Memory B cell (primary cell): ENCODE measurements at regions not wholly inside any gene's neighbourhood (a gene's known extent, or its start where the extent isn't known, plus 50 kb on each side); places are given as distances from the start of the nearest gene placed in this dataset.

Experiments used
- ATAC-seq: fragments of 150-1000 bp; cut with Tn5 transposase; 2 replicates; pipeline ENCODE4 v1.10.0; 2021; ENCODE audit warnings: low read depth, mild to moderate bottlenecking, moderate library complexity
- DNase-seq, 2 donors: peaks; one replicate each; pipeline ENCODE4 v3.0.0; 2022; ENCODE audit warnings: low spot score in 2 of 2
- H3K27ac Mint-ChIP-seq: one replicate; pipeline ENCODE4 v1.8.0; 2022; ENCODE audit warnings: mild to moderate bottlenecking, moderate library complexity, mixed read lengths
- H3K27me3 Mint-ChIP-seq: one replicate; pipeline ENCODE4 v1.8.0; 2022; ENCODE audit warnings: mixed read lengths
- H3K36me3 Mint-ChIP-seq: one replicate; pipeline ENCODE4 v1.8.0; 2022; ENCODE audit warnings: mild to moderate bottlenecking, mixed read lengths
- H3K4me1 Mint-ChIP-seq: one replicate; pipeline ENCODE4 v1.8.0; 2022; ENCODE audit warnings: mixed read lengths
- H3K4me3 Mint-ChIP-seq: one replicate; pipeline ENCODE4 v1.8.0; 2022; ENCODE audit warnings: mild to moderate bottlenecking, moderate library complexity, mixed read lengths
- H3K9me3 Mint-ChIP-seq: one replicate; pipeline ENCODE4 v1.8.0; 2022; ENCODE audit warnings: mixed read lengths

GRCh38 chr14:58826845-58827686, 189.3 kb downstream of the DACT1 start:
- Mint-ChIP-seq H3K4me3 (no peak overlapping the region), H3K27ac (no peak overlapping the region)
- no peak for ATAC-seq

GRCh38 chr14:58828298-58828697, 190.5 kb downstream of the DACT1 start:
- ATAC-seq (no peak), DNase-seq (no peak)
- no peaks in the 10 kb centered on the region for H3K4me1 Mint-ChIP-seq
- no peak overlapping the region for H3K4me3 Mint-ChIP-seq
- no peak overlapping the region for H3K27ac Mint-ChIP-seq
- H3K27me3 Mint-ChIP-seq = peaks cover 4% of the 10 kb centered on the region
- peaks cover under 1% of the 10 kb centered on the region for H3K9me3 Mint-ChIP-seq
- no peaks in the 10 kb centered on the region for H3K36me3 Mint-ChIP-seq

More at GRCh38 chr14:58826845-58827686, 189.3 kb downstream of the DACT1 start:
- no peak for DNase-seq
- Mint-ChIP-seq H3K9me3 (no peaks in the 10 kb centered on the region), H3K4me1 (no peaks in the 10 kb centered on the region), H3K36me3 (no peaks in the 10 kb centered on the region), H3K27me3 (peaks cover 2% of the 10 kb centered on the region)

GRCh38 chr14:58829594-58829993, 191.8 kb downstream of the DACT1 start:
- Mint-ChIP-seq H3K9me3 (peaks cover 2% of the 10 kb centered on the region), H3K27ac (no peak overlapping the region), H3K4me1 (no peaks in the 10 kb centered on the region), H3K36me3 (peaks cover 2% of the 10 kb centered on the region), H3K4me3 (no peak overlapping the region), H3K27me3 (peaks cover 6% of the 10 kb centered on the region)
- DNase-seq (no peak), ATAC-seq (no peak)

DNA sequence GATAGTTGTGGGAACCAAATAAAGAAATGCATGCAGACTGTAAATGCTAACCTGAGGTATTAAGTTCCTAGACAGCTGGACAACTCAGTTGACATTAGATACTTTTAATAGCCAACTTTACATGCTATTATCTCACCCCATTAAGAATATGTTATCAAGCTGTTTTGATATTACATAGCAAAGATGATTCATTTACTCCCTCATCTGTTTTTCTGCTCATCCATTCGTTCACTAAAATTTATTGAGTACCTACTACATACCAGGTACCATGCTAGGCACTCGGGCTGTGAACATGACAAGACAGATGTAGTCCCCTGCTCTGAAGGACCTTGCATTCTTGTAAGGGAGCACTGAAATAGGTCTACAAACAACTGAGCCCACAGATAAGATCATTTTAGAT, 192.4 kb downstream of the DACT1 start:
- H3K9me3 Mint-ChIP-seq = peaks cover 2% of the 10 kb centered on the region
- no peak overlapping the region for H3K4me3 Mint-ChIP-seq
- ATAC-seq = no peak
- H3K27me3 Mint-ChIP-seq = peaks cover 6% of the 10 kb centered on the region
- no peaks in the 10 kb centered on the region for H3K4me1 Mint-ChIP-seq
- H3K27ac Mint-ChIP-seq = no peak overlapping the region
- DNase-seq = no peak
- H3K36me3 Mint-ChIP-seq = peaks cover 2% of the 10 kb centered on the region

- ATAC-seq = no peak
- Mint-ChIP-seq H3K36me3 (peaks cover 2% of the 10 kb centered on the region), H3K27ac (no peak overlapping the region), H3K4me3 (no peak overlapping the region), H3K27me3 (peaks cover 6% of the 10 kb centered on the region), H3K4me1 (no peaks in the 10 kb centered on the region), H3K9me3 (peaks cover 2% of the 10 kb centered on the region)
- no peak for DNase-seq
Measured at GRCh38 chr14:58832095-58832521, 194.3 kb downstream of the DACT1 start.

DNA sequence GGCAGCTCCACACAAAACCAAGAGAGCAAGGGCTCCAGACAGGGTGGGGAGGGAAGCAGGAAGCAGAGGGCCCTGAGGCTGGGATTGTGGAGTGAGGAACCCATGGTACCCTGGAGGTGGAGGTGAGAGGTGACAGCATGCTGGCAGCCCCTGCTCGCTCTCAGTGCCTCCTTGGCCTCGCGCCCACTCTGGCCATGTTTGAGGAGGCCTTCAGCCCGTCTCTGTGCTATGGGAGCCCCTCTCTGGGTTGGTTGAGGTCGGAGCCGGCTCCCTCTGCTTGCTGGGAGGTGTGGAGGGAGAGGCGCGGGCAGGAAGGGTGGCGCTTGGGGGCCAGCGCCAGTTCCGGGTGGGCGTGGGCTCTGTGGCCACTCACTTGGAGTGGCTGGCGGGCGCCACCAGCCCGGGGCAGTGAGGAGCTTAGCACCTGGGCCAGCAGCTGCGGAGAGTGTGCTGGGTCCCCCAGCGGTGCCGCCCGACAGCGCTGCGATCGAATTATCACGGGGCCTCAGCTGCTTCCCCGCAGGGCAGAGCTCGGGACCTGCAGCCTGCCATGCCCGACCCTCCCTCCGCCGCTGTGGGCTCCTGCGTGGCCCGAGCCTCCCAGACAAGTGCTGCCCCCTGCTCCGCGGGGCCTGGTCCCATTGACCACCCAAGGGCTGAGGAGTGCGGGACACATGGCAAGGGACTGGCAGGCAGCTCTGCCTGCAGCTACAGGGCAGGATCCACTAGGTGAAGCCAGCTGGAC, 196.0 kb downstream of the DACT1 start:
- DNase-seq = no peak

DNA sequence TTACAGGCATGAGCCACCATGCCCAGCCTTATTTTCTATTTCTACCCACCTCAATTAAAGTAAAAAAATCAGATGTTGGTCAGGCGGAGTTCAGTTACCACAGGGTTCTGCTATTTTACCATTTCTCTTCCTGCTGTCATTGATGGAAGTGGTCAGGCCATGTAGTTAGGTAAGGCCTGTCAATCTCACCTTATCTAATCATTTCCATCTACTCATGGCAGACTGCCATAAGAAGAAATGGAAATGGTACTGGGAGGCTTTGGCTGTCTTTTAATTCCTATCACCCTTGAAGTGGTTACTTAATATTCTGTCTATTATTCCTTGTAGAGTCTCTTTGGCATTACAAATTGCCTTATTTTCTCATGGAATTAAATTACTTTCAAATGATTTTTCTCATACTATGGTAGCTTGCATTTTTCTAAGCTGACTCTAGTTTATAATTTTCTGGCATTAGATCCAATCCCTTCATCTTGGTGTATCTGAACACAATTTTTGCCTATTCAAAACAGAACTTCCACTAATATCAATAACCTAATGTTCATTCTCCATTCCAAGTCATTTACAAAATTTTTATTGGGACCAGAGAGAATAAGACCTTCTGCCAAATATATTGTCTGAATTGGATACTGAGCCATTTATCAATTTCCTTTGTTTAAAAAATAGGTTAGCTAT, 198.7 kb downstream of the DACT1 start:
- Mint-ChIP-seq H3K27ac (no peak overlapping the region), H3K4me3 (no peak overlapping the region), H3K4me1 (no peaks in the 10 kb centered on the region), H3K9me3 (peaks cover 2% of the 10 kb centered on the region), H3K27me3 (peaks cover 8% of the 10 kb centered on the region), H3K36me3 (peaks cover 2% of the 10 kb centered on the region)
- no peak for ATAC-seq
- DNase-seq = no peak

More for the DNA sequence above, 196.0 kb downstream of the DACT1 start:
- Mint-ChIP-seq H3K4me1 (no peaks in the 10 kb centered on the region), H3K27me3 (peaks cover 6% of the 10 kb centered on the region), H3K27ac (no peak overlapping the region), H3K4me3 (no peak overlapping the region), H3K9me3 (peaks cover 2% of the 10 kb centered on the region), H3K36me3 (peaks cover 2% of the 10 kb centered on the region)
- ATAC-seq = no peak

- Mint-ChIP-seq H3K9me3 (no peaks in the 10 kb centered on the region), H3K36me3 (no peaks in the 10 kb centered on the region), H3K4me1 (no peaks in the 10 kb centered on the region), H3K27ac (no peak overlapping the region), H3K27me3 (peaks cover 2% of the 10 kb centered on the region), H3K4me3 (no peak overlapping the region)
- DNase-seq (no peak), ATAC-seq (no peak)
Measured at GRCh38 chr14:58839233-58839632, 201.5 kb downstream of the DACT1 start.

DNA sequence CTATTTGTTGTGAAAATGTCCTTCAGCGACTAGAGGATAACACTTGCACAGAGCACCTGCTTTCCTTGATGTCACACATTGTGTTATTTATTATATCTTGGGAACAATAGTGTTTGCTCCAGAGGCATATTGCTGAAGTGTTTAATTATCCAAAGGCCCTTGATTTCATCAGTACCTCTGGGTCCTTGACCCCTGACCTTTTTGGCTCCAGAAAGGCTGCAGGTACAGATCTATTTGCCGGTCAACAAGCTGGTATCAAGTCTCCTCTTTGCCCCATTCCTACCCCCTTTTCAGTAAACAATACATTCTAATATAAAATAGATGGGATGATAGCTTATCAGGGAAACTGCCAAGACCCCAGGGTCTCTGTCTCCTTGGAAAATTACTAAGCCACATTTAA, 206.8 kb downstream of the DACT1 start:
- Mint-ChIP-seq H3K9me3 (no peaks in the 10 kb centered on the region), H3K4me1 (no peaks in the 10 kb centered on the region), H3K4me3 (no peak overlapping the region), H3K36me3 (no peaks in the 10 kb centered on the region), H3K27me3 (no peaks in the 10 kb centered on the region), H3K27ac (no peak overlapping the region)
- no peak for DNase-seq
- ATAC-seq = no peak

- H3K27me3 Mint-ChIP-seq = no peaks in the 10 kb centered on the region
Measured at GRCh38 chr14:58846682-58847465, 209.1 kb downstream of the DACT1 start.

GRCh38 chr14:58848365-58848764, 210.6 kb downstream of the DACT1 start:
- Mint-ChIP-seq H3K36me3 (no peaks in the 10 kb centered on the region), H3K4me3 (no peak overlapping the region), H3K27me3 (no peaks in the 10 kb centered on the region), H3K9me3 (no peaks in the 10 kb centered on the region), H3K4me1 (no peaks in the 10 kb centered on the region), H3K27ac (no peak overlapping the region)
- DNase-seq (no peak), ATAC-seq (no peak)

More at GRCh38 chr14:58846682-58847465, 209.1 kb downstream of the DACT1 start:
- no peaks in the 10 kb centered on the region for H3K36me3 Mint-ChIP-seq
- H3K9me3 Mint-ChIP-seq = no peaks in the 10 kb centered on the region
- no peaks in the 10 kb centered on the region for H3K4me1 Mint-ChIP-seq
- H3K4me3 Mint-ChIP-seq = no peak overlapping the region
- no peak overlapping the region for H3K27ac Mint-ChIP-seq
- no peak for DNase-seq
- ATAC-seq = no peak

GRCh38 chr14:58849601-58850000, 211.8 kb downstream of the DACT1 start:
- Mint-ChIP-seq H3K27ac (no peak overlapping the region), H3K9me3 (no peaks in the 10 kb centered on the region), H3K27me3 (no peaks in the 10 kb centered on the region), H3K4me1 (no peaks in the 10 kb centered on the region), H3K4me3 (no peak overlapping the region), H3K36me3 (no peaks in the 10 kb centered on the region)
- DNase-seq (no peak), ATAC-seq (no peak)

GRCh38 chr14:58850011-58850410, 212.2 kb downstream of the DACT1 start:
- H3K36me3 Mint-ChIP-seq = no peaks in the 10 kb centered on the region
- ATAC-seq (no peak), DNase-seq (no peak)
- H3K4me3 Mint-ChIP-seq = no peak overlapping the region
- H3K27me3 Mint-ChIP-seq = no peaks in the 10 kb centered on the region
- H3K4me1 Mint-ChIP-seq = no peaks in the 10 kb centered on the region
- no peaks in the 10 kb centered on the region for H3K9me3 Mint-ChIP-seq
- H3K27ac Mint-ChIP-seq = no peak overlapping the region
